HG03025 (cell line): ENCODE measurements at regions not wholly inside any gene's neighbourhood (a gene's known extent, or its start where the extent isn't known, plus 50 kb on each side); places are given as distances from the start of the nearest gene placed in this dataset.
"Not testable (repeated sequence)": the region's sequence is repeated elsewhere in the genome, so short reads cannot be mapped to it uniquely, and the experiment has no call there.

ENCODE experiments used
- ATAC-seq: cut with Tn5 transposase; IDR thresholded peaks from one replicate; pipeline ENCODE4 v1.9.1; 2021; ENCODE audit warnings: mild to moderate bottlenecking, moderate library complexity; ENCODE audit not compliant: unreplicated experiment, low FRiP score

GRCh38 chr12:105522166-105522825 is 191.8 kb downstream of the C12orf75 start:
- ATAC-seq = no peak

GRCh38 chr12:105523164-105524057 is 192.9 kb downstream of the C12orf75 start:
- ATAC-seq = no peak

GRCh38 chr12:105524961-105525360 is 194.5 kb downstream of the C12orf75 start:
- ATAC-seq = no peak

- ATAC-seq = no peak
These were observed 203.6 kb downstream of the C12orf75 start for GRCh38 chr12:105534068-105534467.

- not testable (repeated sequence) for ATAC-seq
These were observed 204.5 kb downstream of the C12orf75 start for GRCh38 chr12:105535033-105535432.

GRCh38 chr12:105538880-105539279 is 208.4 kb downstream of the C12orf75 start:
- no peak for ATAC-seq

- ATAC-seq = no peak
These were observed 209.2 kb downstream of the C12orf75 start for GRCh38 chr12:105539735-105540134.

GRCh38 chr12:105547786-105548185 is 217.3 kb downstream of the C12orf75 start:
- ATAC-seq = no peak

GRCh38 chr12:105548626-105549025 is 218.1 kb downstream of the C12orf75 start:
- no peak for ATAC-seq

GRCh38 chr12:105552056-105552455 is 221.6 kb downstream of the C12orf75 start:
- no peak for ATAC-seq

GRCh38 chr12:105554223-105554678 is 223.8 kb downstream of the C12orf75 start:
- ATAC-seq = no peak

GRCh38 chr12:105554856-105555255 is 224.4 kb downstream of the C12orf75 start:
- ATAC-seq = no peak

- no peak for ATAC-seq
These were observed 225.2 kb downstream of the C12orf75 start for GRCh38 chr12:105555556-105556295.

GRCh38 chr12:105559310-105559709 is 228.8 kb downstream of the C12orf75 start:
- ATAC-seq = no peak

- ATAC-seq = no peak
These were observed 231.2 kb downstream of the C12orf75 start for GRCh38 chr12:105561546-105562198.

- no peak for ATAC-seq
These were observed 231.9 kb downstream of the C12orf75 start for GRCh38 chr12:105562199-105562971.

- no peak for ATAC-seq
These were observed 236.6 kb downstream of the C12orf75 start for GRCh38 chr12:105567061-105567460.

GRCh38 chr12:105569886-105570285 is 239.4 kb downstream of the C12orf75 start:
- ATAC-seq = no peak

GRCh38 chr12:105570944-105571343 is 240.5 kb downstream of the C12orf75 start:
- no peak for ATAC-seq

GRCh38 chr12:105573574-105573973 is 243.1 kb downstream of the C12orf75 start:
- ATAC-seq = no peak
